GM20000 (cell line): ENCODE measurements at regions not wholly inside any gene's neighbourhood (a gene's known extent, or its start where the extent isn't known, plus 50 kb on each side); places are given as distances from the start of the nearest gene placed in this dataset.

Source experiments
- DNase-seq: peaks from one replicate; pipeline ENCODE4 v3.0.0; 2012; ENCODE audit warnings: low spot score
- CTCF ChIP-seq: IDR thresholded peaks from 2 replicates; pipeline ENCODE4 v1.5.1; 2012; ENCODE audit warnings: mild to moderate bottlenecking, control low read depth; ENCODE audit errors: extremely low read depth, missing control alignments

GRCh38 chr9:89655990-89656657 lies 51.3 kb downstream of the GADD45G start:
- no peak for DNase-seq
- TF ChIP-seq CTCF: no peak

GRCh38 chr9:89657295-89657694 lies 52.5 kb downstream of the GADD45G start:
- DNase-seq: no peak
- no peak for TF ChIP-seq CTCF

DNA sequence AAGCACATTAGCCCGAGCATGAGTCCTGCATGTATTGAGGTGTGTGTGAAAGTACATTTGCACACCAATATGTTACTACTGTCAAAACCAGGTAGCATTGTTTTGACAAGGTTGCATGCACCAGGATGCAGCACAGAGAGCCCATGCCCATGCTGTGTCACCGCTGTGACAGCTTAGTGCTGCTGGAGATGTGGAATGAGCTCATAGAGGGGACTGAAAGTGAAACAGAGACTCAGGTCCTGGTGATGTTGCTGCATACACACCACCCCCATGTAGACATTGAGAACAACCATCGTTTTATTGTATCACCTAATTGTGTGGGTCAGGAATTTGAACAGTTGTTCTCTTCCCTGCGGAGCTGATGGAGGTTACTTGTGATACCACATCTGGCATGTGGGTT lies 53.0 kb downstream of the GADD45G start:
- DNase-seq: peak; percentile 58
- no peak for TF ChIP-seq CTCF

- no peak for DNase-seq
- TF ChIP-seq CTCF: no peak
These were observed 53.6 kb downstream of the GADD45G start for GRCh38 chr9:89658401-89658800.

DNA sequence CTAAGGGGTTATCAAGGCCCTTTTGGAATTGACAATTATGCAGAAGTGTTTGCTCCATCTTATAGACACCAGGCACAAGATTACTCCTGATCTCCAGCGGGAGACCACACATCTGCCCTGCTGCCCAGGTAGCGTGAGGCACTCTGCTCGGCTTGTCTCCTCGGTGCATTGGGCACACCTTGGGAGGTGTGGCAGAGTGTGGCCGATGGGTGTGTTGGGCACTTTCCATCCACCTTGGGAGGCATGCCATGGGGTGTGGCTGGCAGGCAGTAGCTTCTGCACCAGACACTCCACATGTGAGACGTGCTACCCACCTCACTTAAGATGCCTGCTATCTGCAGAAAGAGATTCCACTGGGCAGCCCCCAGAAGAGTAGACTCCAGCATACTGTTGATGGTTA lies 54.1 kb downstream of the GADD45G start:
- no peak for TF ChIP-seq CTCF
- DNase-seq: no peak

- DNase-seq: no peak
- no peak for TF ChIP-seq CTCF
These were observed 54.7 kb downstream of the GADD45G start for GRCh38 chr9:89659473-89659872.

GRCh38 chr9:89659891-89660685 lies 55.3 kb downstream of the GADD45G start:
- no peak for TF ChIP-seq CTCF

More at GRCh38 chr9:89659891-89660685, 55.3 kb downstream of the GADD45G start:
- no peak for DNase-seq
